ENCODE measurements at regions not wholly inside any gene's neighbourhood (a gene's known extent, or its start where the extent isn't known, plus 50 kb on each side); places are given as distances from the start of the nearest gene placed in this dataset.

DNA sequence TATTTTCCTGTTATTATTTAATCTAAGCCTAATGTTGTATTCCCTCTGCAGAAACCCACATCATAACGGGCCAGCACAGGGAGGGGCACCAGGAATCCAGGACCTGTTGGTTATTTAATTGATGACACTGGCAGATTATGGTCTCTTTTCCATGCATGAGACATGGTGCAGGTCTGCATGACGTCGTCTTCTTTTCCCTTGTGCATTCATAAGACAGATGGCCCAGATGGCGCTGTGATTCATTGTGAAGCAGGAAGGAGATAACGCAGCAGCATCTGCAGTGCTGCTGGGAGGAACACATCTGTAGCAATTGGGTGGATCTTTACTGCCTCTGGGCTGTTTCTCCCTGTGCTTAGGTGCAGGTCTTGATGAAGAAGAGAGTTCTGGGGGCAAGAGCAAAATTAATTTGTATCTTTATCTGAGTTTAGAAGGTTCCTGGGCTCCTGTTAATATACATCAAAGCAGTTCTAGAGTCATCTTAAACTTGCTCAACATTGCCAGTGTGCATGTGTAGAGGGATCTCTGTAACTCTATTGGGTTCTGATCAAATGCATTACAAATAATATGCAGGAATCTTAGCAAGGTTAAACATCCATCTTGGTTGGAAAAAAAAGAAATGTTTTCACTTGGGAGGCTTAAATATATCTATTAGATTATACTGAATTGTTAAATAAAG is 176.1 kb downstream of the PCSK1 start:
- H3K4me3 Mint-ChIP-seq (ENCODE audit: unreplicated experiment), result no peak overlapping the region
- DNase-seq (ENCODE audit: unreplicated experiment), result peak; percentile 76
- H3K27ac Mint-ChIP-seq (ENCODE audit: low read depth, unreplicated experiment), result no peak overlapping the region
- CTCF ChIA-PET, result no interaction called here
- no peaks in the 10 kb centered on the region for H3K36me3 Mint-ChIP-seq (ENCODE audit: insufficient read depth, unreplicated experiment)
- no peaks in the 10 kb centered on the region for H3K27me3 Mint-ChIP-seq (ENCODE audit: insufficient read depth, unreplicated experiment)
- no peaks in the 10 kb centered on the region for H3K9me3 Mint-ChIP-seq (ENCODE audit: unreplicated experiment)
- intact Hi-C loops (cut with micrococcal nuclease), result loop anchor here (5.0 kb wide), 1 partner anchor 80 kb away; no protein-coding TSS in a partner anchor
- no TSS peak for BruUV-seq (replicated peaks)
- POLR2A ChIA-PET, result no interaction called here
- TF ChIP-seq, protein P1, sequence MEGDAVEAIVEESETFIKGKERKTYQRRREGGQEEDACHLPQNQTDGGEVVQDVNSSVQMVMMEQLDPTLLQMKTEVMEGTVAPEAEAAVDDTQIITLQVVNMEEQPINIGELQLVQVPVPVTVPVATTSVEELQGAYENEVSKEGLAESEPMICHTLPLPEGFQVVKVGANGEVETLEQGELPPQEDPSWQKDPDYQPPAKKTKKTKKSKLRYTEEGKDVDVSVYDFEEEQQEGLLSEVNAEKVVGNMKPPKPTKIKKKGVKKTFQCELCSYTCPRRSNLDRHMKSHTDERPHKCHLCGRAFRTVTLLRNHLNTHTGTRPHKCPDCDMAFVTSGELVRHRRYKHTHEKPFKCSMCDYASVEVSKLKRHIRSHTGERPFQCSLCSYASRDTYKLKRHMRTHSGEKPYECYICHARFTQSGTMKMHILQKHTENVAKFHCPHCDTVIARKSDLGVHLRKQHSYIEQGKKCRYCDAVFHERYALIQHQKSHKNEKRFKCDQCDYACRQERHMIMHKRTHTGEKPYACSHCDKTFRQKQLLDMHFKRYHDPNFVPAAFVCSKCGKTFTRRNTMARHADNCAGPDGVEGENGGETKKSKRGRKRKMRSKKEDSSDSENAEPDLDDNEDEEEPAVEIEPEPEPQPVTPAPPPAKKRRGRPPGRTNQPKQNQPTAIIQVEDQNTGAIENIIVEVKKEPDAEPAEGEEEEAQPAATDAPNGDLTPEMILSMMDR (IDR thresholded peaks at IDR 0.05; ENCODE audit: unreplicated experiment), result no peak
- peaks cover 51% of the 10 kb centered on the region for H3K4me1 Mint-ChIP-seq (ENCODE audit: insufficient read depth, unreplicated experiment)

DNA sequence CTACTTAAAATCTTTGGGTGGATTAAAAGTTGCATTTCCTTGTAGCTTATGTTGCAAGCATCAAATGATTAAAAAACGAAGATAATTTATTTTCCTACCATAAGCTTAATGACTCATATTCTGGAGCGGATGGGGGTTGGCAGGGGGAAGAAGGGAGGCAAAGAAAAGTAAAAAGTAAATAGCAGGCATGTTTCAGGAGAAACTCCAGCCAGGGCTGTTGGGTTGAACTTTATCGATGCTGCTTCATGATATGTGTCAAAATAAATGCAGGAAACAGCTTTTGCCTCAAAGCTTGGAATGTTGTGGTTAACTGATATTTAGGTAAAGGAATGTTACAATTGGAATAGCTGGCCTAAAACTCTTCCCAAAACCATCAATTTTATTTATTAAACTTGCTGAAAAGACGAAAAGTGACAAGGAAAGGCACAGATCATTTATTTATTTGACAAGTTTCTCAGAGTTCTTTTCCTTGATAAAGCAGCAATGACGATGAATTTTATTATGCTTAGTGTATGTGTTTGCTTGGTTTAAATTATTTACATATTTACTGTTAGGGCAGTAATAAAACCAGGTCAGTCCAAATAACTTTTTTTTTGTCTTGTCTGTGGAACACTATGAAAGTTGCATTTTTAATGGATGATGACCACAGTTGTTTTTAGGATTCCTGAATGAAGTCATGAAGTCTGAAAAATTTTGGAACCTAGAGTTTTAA is 177.9 kb downstream of the PCSK1 start:
- ChIA-PET CTCF (interaction anchor here (1.0 kb wide), 2 partner anchors 114 to 297 kb away, joined by 3 to 4 read pairs; no protein-coding TSS in a partner anchor), POLR2A (interaction anchor here (0.6 to 1.7 kb wide), 14 partner anchors 11 to 331 kb away, joined by 3 to 16 read pairs (median 4); partner anchors contain the start of gene ELL2)
- Mint-ChIP-seq H3K4me3 (ENCODE audit: unreplicated experiment) (peak overlapping the region; percentile 9), H3K4me1 (ENCODE audit: insufficient read depth, unreplicated experiment) (peaks cover 51% of the 10 kb centered on the region), H3K36me3 (ENCODE audit: insufficient read depth, unreplicated experiment) (no peaks in the 10 kb centered on the region), H3K9me3 (ENCODE audit: unreplicated experiment) (no peaks in the 10 kb centered on the region), H3K27ac (ENCODE audit: low read depth, unreplicated experiment) (peak overlapping the region; percentile 88), H3K27me3 (ENCODE audit: insufficient read depth, unreplicated experiment) (no peaks in the 10 kb centered on the region)
- TF ChIP-seq, protein P1 (IDR thresholded peaks at IDR 0.05; ENCODE audit: unreplicated experiment), result no peak
- peak; percentile 71 for DNase-seq (ENCODE audit: unreplicated experiment)
- intact Hi-C loops (cut with micrococcal nuclease), result loop anchor here (5.0 kb wide), 1 partner anchor 82 kb away; no protein-coding TSS in a partner anchor
- BruUV-seq (replicated peaks), result TSS peak; percentile 42

DNA sequence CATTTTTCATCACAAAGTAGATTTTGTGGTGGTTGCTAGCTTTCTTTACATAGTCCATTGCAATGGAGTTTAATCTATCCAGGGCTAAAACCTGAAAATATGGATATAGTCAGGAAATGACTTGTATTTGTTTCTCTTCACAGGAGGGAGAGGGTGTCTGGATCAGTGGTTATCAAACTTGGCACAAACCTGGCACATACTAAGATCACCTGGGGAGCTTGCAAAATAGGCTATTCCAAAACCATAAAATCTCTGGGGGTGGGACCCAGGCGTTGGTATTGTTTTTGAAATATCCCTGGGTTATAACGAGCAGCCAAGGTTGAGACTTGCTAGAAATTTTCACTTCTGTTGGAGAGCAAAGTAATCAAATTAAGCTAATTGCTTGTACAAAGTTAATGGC is 179.9 kb downstream of the PCSK1 start:
- intact Hi-C loops (cut with micrococcal nuclease), result no loop called here

More for the DNA sequence above, 179.9 kb downstream of the PCSK1 start:
- Mint-ChIP-seq H3K4me1 (ENCODE audit: insufficient read depth, unreplicated experiment) (peaks cover 35% of the 10 kb centered on the region), H3K27me3 (ENCODE audit: insufficient read depth, unreplicated experiment) (no peaks in the 10 kb centered on the region), H3K4me3 (ENCODE audit: unreplicated experiment) (no peak overlapping the region), H3K9me3 (ENCODE audit: unreplicated experiment) (no peaks in the 10 kb centered on the region), H3K36me3 (ENCODE audit: insufficient read depth, unreplicated experiment) (no peaks in the 10 kb centered on the region), H3K27ac (ENCODE audit: low read depth, unreplicated experiment) (peak overlapping the region; percentile 31)
- POLR2A ChIA-PET, result interaction anchor here (0.6 to 1.4 kb wide), 7 partner anchors 9 to 292 kb away, joined by 3 to 6 read pairs (median 4); partner anchors contain the start of gene ELL2
- peak; percentile 14 for DNase-seq (ENCODE audit: unreplicated experiment)
- CTCF ChIA-PET, result interaction anchor here (0.6 to 1.5 kb wide), 6 partner anchors 18 to 291 kb away, joined by 3 to 4 read pairs (median 3); no protein-coding TSS in a partner anchor
- no TSS peak for BruUV-seq (replicated peaks)
- TF ChIP-seq, protein P1 (IDR thresholded peaks at IDR 0.05; ENCODE audit: unreplicated experiment), result no peak

Measured in MCF 10A (cell line).